Endothelial cell of hepatic sinusoid (primary cell): ENCODE measurements at regions not wholly inside any gene's neighbourhood (a gene's known extent, or its start where the extent isn't known, plus 50 kb on each side); places are given as distances from the start of the nearest gene placed in this dataset.

Experiments used
- in situ Hi-C: cut with HindIII; loops from 2 replicates; pipeline ENCODE4 v1.10.0; 2017; ENCODE audit warnings: low sequenced_read_pairs

DNA sequence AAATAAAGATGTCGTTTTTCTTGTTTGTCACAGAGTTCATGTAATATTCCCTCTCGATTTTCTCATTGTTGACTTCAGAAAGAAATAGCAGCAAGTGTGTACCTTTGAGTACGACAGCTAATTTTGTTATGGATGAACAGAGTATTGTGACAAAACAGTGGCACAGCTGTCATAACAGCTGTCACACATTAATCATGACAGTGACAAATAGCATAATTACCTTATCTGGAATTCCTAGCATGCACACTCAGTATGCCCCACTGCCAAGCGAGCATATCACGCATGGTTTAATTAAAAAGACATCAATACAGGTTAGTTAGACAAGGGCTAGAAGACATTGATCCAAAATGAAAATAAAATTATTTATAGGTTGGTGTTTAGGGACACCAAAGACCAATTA lies 375.1 kb downstream of the SPATA31D1 start:
- in situ Hi-C loops: no loop called here

- in situ Hi-C loops: no loop called here
Observed at GRCh38 chr9:82367016-82367415, 378.4 kb downstream of the SPATA31D1 start.

DNA sequence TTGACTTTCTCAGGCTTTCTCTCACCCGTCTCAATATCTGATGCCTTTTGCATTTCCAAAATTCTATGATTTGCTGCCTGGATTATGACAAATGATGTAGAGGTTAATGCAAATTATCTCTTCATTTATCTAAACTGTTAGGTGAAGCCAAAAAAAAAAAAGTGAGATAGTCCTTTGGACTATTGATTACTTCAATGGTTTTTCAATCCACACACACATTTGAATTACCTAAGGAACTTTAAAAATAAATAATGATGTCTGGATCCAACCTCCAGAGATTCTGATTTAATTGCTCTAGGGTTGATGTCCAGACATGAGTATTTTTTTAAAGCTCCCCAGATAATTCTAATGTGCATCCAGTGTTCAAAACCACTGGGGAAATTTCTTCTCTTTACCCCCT lies 379.4 kb downstream of the SPATA31D1 start:
- in situ Hi-C loops: no loop called here

GRCh38 chr9:82369251-82369945 lies 380.8 kb downstream of the SPATA31D1 start:
- in situ Hi-C loops: no loop called here

DNA sequence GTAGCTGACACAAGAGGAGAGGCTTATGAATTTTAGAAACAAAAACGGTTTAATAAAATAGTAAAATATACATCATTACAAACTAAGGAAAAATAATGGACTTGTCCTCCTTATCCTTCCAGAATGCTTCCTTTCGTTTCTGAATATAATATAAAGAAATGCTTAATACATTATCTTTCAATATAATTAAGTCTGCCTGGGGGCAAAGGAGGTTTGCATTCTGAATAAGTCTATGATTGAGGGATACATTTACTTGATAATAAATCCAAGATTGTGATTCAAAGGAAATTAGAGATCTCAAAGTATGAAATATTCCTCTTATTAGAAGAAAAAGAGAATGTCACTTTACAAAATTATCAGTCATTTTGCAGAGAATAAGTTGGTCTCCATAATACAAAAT lies 386.5 kb downstream of the SPATA31D1 start:
- in situ Hi-C loops: no loop called here

DNA sequence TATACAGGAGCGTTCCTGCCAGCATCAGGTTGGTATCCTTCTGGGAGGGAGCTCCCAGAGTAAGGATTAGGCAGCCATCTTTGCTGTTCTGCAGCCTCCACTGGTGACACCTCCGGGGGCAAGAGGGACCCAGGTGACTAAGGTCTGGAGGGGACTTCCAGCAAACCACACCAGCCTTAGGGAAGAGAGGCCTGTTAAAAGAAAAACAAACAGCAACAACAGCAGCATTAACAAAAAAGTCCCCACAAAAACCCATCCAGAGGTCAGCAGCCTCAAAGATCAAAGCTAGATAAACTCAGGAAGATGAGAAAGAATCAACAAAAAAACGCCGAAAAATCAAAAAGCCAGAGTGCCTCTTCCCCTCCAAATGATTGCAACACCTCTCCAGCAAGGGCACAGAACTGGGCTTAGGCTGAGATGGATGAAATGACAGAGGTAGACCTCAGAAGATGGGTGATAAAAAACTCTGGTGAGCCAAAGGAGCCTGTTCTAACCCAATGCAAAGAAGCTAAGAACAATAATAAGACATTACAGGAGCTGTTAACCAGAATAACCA lies 388.2 kb downstream of the SPATA31D1 start:
- in situ Hi-C loops: no loop called here

- in situ Hi-C loops: no loop called here
Observed at GRCh38 chr9:82382887-82383616, 394.5 kb downstream of the SPATA31D1 start.

- in situ Hi-C loops: no loop called here
Observed at GRCh38 chr9:82385633-82386032, 397.1 kb downstream of the SPATA31D1 start.

GRCh38 chr9:82397534-82397933 lies 409.0 kb downstream of the SPATA31D1 start:
- in situ Hi-C loops: no loop called here

DNA sequence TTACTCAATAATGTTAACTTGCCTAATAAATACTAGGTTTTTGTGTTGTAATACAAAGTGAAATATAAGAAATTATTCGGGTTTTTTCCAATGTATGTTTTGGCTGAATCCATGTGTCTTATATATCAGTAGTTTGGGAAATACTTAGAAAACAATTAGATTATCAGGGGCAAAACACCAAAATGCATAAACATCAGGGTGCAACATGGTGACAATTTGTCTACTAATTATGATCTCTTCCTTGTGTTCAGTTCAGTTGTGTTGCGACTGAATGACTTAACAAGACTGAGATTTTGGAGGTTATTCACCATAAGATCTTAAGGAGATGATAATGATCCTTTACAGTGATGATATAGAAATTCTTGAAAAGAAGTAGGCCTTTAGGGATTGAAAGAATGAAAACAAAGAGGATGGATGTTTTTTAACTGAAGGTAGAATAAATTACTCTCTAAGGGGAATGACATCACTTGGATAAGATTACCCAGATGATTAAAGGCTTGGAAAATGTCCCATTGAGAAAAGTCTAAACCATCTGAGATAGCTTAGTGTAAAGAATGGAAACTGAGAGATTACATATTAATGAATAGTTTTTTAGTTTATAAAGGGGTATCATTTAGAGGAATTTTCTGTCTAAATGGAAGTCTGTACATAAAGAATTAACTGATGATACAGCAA lies 415.8 kb downstream of the SPATA31D1 start:
- in situ Hi-C loops: no loop called here

DNA sequence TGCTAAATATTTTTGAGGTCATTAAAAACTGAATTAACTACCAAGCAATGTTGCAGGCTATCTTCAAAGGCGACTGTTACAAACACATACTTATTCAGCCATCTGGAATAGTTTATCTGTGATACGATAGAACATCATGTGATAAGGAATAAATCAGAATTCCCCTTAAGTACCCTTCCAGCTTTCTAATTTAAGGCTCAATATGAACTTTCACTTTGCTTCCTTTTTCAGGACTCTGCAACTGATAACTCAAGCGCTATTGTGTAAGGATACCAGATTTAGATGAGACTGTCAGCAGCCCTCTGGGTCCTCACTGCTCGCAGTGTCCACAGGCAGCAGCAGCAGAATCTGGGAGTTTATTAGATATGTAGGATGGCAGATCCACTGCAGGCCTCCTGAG lies 416.3 kb downstream of the SPATA31D1 start:
- in situ Hi-C loops: no loop called here

GRCh38 chr9:82406456-82407085 lies 418.0 kb downstream of the SPATA31D1 start:
- in situ Hi-C loops: no loop called here

DNA sequence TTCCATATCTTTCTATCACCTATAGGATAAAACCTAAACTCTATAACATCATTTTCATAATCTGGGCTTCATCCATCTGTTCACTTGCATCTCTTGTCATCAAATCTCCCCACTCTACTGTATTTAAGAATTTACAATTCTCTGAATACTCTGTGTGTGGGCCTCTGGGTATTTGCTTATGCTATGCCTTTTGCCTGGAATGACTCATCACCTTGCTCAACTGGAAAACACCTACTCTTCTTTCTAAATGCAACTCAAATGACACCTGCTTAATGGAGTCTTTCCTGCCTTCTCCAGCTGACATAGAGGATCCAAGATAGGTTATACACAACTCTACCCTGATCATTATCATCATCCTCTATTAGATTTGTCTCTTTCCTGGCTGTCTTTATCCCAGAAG lies 421.7 kb downstream of the SPATA31D1 start:
- in situ Hi-C loops: no loop called here

DNA sequence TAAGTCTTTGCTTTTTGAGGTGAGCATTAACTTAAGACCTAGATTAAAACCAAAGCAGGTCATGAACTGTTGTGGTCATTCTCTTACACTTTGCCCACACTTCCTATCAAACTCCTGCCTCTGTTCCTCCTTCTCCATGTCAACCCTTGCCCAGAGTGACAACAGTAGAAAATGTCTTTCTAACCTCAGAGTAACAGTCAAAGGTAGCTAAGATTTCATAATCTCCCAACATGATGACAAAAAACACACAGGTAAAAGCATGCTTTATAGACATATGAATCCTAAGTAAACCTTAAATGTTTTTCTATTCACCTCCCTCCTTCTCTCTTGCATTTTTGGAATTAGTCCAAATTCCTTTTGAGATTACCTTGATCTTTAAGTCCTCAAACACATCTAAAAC lies 422.3 kb downstream of the SPATA31D1 start:
- in situ Hi-C loops: no loop called here

DNA sequence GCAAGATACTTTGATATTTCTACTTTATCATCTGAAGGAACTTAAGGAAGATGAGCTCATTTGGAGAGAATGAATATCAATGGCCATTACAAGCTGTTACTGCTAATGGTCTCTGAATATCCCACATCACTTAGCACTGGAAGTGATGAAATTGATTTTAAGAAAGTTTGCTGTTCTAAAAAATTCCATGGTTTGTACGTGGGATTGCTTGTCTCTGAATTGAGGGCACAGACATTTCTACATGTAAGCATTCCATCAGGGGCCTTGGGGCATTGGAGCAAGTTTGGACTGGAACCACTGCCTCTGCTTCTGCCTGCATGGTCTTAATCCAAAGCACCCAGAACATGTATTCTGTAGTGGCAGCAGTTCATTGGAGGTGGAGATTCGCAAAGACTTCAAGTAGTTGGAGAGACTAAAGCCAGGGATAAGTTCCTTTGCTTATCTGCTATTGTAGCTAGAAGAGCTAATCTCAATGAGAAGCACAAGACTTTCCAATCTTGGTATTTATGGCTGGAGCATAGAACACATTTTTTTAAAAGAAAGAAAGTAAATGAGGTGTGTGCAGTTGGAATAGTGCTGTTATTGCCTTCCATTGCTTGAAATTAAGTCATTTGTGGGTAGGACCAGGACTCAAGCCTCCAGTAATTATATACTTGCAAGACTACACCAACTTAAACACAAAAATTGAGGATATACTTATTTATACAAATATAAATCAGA lies 424.2 kb downstream of the SPATA31D1 start:
- in situ Hi-C loops: no loop called here

GRCh38 chr9:82417501-82417900 lies 428.9 kb downstream of the SPATA31D1 start:
- in situ Hi-C loops: no loop called here

DNA sequence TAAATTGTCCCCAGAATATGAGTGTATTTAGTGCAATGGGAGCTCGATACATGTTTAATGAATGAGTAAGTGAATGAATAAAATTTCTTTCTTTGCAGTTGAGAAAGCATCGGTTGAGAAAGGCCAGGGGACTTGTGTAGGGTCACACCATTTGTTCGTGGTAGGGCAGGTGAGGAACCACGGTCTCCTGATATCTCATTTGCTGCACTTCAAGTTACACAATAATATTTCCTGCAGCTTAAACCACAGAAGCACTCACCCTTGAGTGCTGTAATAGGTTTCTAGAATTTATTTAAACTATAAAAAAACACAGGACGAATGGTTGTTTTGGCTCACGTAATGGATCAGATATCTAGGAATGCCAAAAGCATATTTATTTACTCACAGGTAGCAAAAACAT lies 429.8 kb downstream of the SPATA31D1 start:
- in situ Hi-C loops: no loop called here

GRCh38 chr9:82419696-82420486 lies 431.3 kb downstream of the SPATA31D1 start:
- in situ Hi-C loops: no loop called here

DNA sequence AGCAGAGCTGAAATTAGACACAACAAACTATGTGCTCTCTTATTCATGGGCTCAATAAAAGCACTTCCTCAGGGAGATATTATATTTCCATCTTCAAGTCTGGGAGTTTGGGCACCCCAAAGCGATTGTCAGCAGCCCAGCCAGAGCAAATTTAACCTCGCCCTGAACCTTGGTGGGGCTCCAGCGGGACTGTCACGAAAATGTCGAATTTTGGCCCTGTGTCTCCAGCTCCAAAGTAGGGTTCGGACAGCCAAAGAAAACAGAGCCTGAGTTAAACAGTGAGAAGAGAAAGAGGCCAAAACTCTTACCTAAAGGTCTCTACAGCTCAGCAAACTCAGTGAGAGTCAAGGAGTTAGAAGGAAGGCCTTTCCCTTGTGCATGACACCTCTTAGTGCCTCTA lies 432.9 kb downstream of the SPATA31D1 start:
- in situ Hi-C loops: no loop called here

DNA sequence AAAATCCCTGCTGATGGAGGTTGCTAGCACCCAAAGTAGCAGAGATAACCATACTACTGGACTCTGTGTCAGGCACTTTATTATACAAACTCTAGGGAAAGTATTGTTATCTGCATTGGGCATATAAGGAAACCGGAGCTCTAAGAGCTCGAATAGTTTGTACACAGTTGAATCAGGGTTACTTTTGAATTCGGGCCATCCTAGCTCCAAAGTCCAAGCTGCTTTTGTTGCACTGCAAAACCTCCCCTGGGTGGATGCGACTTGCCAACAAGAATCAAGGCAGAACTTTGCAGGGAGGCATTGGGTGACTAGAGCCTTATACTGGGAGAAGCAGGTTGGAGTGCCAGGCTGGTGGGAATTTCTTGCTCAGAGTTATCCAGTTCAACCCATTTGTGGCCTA lies 435.1 kb downstream of the SPATA31D1 start:
- in situ Hi-C loops: no loop called here
